Lower leg skin (tissue), 3 donors: ENCODE measurements at regions not wholly inside any gene's neighbourhood (a gene's known extent, or its start where the extent isn't known, plus 50 kb on each side); places are given as distances from the start of the nearest gene placed in this dataset.

Experiments
- POLR2A ChIP-seq, 2 donors: fragments of 450-650 bp; IDR thresholded peaks; one replicate each; pipeline ENCODE4 v1.6.1; 2016 to 2017; ENCODE audit warnings: antibody characterized with exemption in 2 of 2, mild to moderate bottlenecking in 1 of 2, moderate library complexity in 1 of 2
- TF ChIP-seq, protein P1 (sequence below), 3 donors: fragments of 450-650 bp; IDR thresholded peaks; one replicate each; pipeline ENCODE4 v1.5.1; 2016; ENCODE audit warnings: antibody characterized with exemption in 3 of 3, mild to moderate bottlenecking in 3 of 3, moderate library complexity in 2 of 3

DNA sequence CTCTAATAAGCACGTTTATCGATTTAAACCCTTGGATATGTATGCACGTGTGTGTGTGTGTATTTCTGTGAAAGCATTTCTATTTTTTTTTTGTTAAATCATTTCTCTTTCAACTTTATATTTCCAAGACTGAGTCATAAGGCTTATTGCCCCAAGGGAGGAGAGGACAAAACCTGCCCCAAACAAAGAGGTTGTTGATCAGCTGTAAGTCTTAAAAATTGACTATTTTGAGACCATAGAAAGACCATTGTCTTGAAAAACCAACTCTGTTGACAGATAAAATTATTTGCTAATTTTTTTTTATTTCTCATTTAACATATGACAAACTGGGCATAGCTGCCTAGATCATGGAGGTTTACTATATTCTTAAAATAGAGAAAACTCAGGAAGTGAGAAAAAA, 222.4 kb downstream of the FMR1NB start:
- TF ChIP-seq, protein P1, sequence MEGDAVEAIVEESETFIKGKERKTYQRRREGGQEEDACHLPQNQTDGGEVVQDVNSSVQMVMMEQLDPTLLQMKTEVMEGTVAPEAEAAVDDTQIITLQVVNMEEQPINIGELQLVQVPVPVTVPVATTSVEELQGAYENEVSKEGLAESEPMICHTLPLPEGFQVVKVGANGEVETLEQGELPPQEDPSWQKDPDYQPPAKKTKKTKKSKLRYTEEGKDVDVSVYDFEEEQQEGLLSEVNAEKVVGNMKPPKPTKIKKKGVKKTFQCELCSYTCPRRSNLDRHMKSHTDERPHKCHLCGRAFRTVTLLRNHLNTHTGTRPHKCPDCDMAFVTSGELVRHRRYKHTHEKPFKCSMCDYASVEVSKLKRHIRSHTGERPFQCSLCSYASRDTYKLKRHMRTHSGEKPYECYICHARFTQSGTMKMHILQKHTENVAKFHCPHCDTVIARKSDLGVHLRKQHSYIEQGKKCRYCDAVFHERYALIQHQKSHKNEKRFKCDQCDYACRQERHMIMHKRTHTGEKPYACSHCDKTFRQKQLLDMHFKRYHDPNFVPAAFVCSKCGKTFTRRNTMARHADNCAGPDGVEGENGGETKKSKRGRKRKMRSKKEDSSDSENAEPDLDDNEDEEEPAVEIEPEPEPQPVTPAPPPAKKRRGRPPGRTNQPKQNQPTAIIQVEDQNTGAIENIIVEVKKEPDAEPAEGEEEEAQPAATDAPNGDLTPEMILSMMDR (IDR thresholded peaks at IDR 0.05) = no peak
- TF ChIP-seq POLR2A (IDR thresholded peaks at IDR 0.05) = no peak
